Gastrocnemius medialis (tissue), 4 donors: ENCODE measurements at regions not wholly inside any gene's neighbourhood (a gene's known extent, or its start where the extent isn't known, plus 50 kb on each side); places are given as distances from the start of the nearest gene placed in this dataset.

ENCODE experiments used
- ATAC-seq, 2 donors: fragments of 150-250 bp; one replicate each; pipeline ENCODE4 v1.9.1; 2016
- DNase-seq, 2 donors: peaks; one replicate each; pipeline ENCODE4 v3.0.0-alpha.2; 2019
- H3K27ac ChIP-seq, 4 donors: fragments of 200-600 bp; sonication (generic); 1 replicate in 1 of 4; 2 replicates in 3 of 4; pipeline ENCODE4 v1.5.1; 2016 to 2018; ENCODE audit warnings: mild to moderate bottlenecking in 2 of 4, moderate library complexity in 1 of 4
- H3K27me3 ChIP-seq, 3 donors: fragments of 200-600 bp; sonication (generic) in 2 of 3; 1 replicate in 1 of 3; 2 replicates in 2 of 3; pipeline versions ENCODE4 v1.5.1 to v1.6.0; 2016 to 2019; ENCODE audit warnings: mild to moderate bottlenecking in 1 of 3, moderate library complexity in 1 of 3
- H3K36me3 ChIP-seq, 2 donors: fragments of 200-600 bp; sonication (generic) in 1 of 2; one replicate each; pipeline ENCODE4 v1.5.1; 2017 to 2018
- H3K4me1 ChIP-seq, 2 donors: fragments of 200-600 bp; sonication (generic) in 1 of 2; one replicate each; pipeline ENCODE4 v1.5.1; 2016 to 2017; ENCODE audit warnings: mild to moderate bottlenecking in 2 of 2
- H3K4me3 ChIP-seq, 4 donors: fragments of 200-600 bp; sonication (generic) in 3 of 4; 1 replicate in 1 of 4; 2 replicates in 3 of 4; pipeline ENCODE4 v1.5.1; 2016 to 2019; ENCODE audit warnings: mild to moderate bottlenecking in 2 of 4
- H3K9me3 ChIP-seq, 3 donors: fragments of 200-600 bp; sonication (generic) in 2 of 3; 1 replicate in 1 of 3; 2 replicates in 2 of 3; pipeline ENCODE4 v1.5.1; 2016 to 2019
- CTCF ChIP-seq, 5 experiments: fragments of 450-650 bp in 3 of 5; fragments of 200-600 bp in 2 of 5; sonication (generic) in 2 of 5; IDR thresholded peaks in 4 of 5; conservative IDR thresholded peaks in 1 of 5; 1 replicate in 4 of 5; 2 replicates in 1 of 5; pipeline ENCODE4 v1.5.1; 2016 to 2019; ENCODE audit warnings: antibody characterized with exemption in 5 of 5, mild to moderate bottlenecking in 3 of 5, moderate library complexity in 3 of 5
- POLR2A ChIP-seq, 2 donors: fragments of 450-650 bp; IDR thresholded peaks; one replicate each; pipeline ENCODE4 v1.6.1; 2017; ENCODE audit warnings: antibody characterized with exemption in 2 of 2, mild to moderate bottlenecking in 2 of 2, moderate library complexity in 2 of 2
- in situ Hi-C, 4 donors: fragments of 200-750 bp; cut with MboI; loops; one replicate each; pipeline versions ENCODE4 v1.15.0 to v1.8.0; 2017; ENCODE audit warnings: low sequenced_read_pairs in 4 of 4
- intact Hi-C: fragments of 100-400 bp; cut with DNase I; formaldehyde crosslinking; loops from one replicate; pipeline ENCODE4 v1.15.1; 2023; ENCODE audit warnings: low total_unique reads

- Histone ChIP-seq H3K27me3 (no peaks in the 10 kb centered on the region), H3K4me3 (no peak overlapping the region), H3K9me3 (no peaks in the 10 kb centered on the region), H3K27ac (no peak overlapping the region), H3K4me1 (no peaks in the 10 kb centered on the region), H3K36me3 (no peaks in the 10 kb centered on the region)
- in situ Hi-C loops, result no loop called here
- ATAC-seq (no peak), DNase-seq (no peak)
- intact Hi-C loops, result no loop called here
- TF ChIP-seq POLR2A (IDR thresholded peaks at IDR 0.05) (no peak), CTCF (IDR thresholded peaks at IDR 0.05 in 4 of 5, conservative IDR thresholded peaks at IDR 0.05 in 1 of 5) (no peak)
Observed at GRCh38 chr18:73879328-73879727, 268.3 kb downstream of the FBXO15 start.

- Histone ChIP-seq H3K9me3 (no peaks in the 10 kb centered on the region), H3K4me3 (no peak overlapping the region), H3K36me3 (no peaks in the 10 kb centered on the region), H3K27me3 (no peaks in the 10 kb centered on the region), H3K4me1 (no peaks in the 10 kb centered on the region), H3K27ac (no peak overlapping the region)
- DNase-seq (no peak), ATAC-seq (no peak)
- TF ChIP-seq CTCF (IDR thresholded peaks at IDR 0.05 in 4 of 5, conservative IDR thresholded peaks at IDR 0.05 in 1 of 5) (no peak), POLR2A (IDR thresholded peaks at IDR 0.05) (no peak)
- in situ Hi-C loops (no loop called here), intact Hi-C loops (no loop called here)
Observed at GRCh38 chr18:73869182-73869581, 278.5 kb downstream of the FBXO15 start.

GRCh38 chr18:73861771-73862170, 285.9 kb downstream of the FBXO15 start:
- no peaks in the 10 kb centered on the region for H3K36me3 ChIP-seq
- ATAC-seq, result no peak
- no peaks in the 10 kb centered on the region for H3K27me3 ChIP-seq
- in situ Hi-C loops (no loop called here), intact Hi-C loops (no loop called here)
- H3K27ac ChIP-seq, result no peak overlapping the region
- no peaks in the 10 kb centered on the region for H3K4me1 ChIP-seq
- TF ChIP-seq POLR2A (IDR thresholded peaks at IDR 0.05) (no peak), CTCF (IDR thresholded peaks at IDR 0.05 in 4 of 5, conservative IDR thresholded peaks at IDR 0.05 in 1 of 5) (no peak)
- no peak overlapping the region for H3K4me3 ChIP-seq
- no peaks in the 10 kb centered on the region for H3K9me3 ChIP-seq
- no peak for DNase-seq

- no peaks in the 10 kb centered on the region for H3K9me3 ChIP-seq
- TF ChIP-seq POLR2A (IDR thresholded peaks at IDR 0.05), result no peak
- no peaks in the 10 kb centered on the region for H3K36me3 ChIP-seq
- H3K4me3 ChIP-seq, result no peak overlapping the region
- H3K4me1 ChIP-seq, result no peaks in the 10 kb centered on the region
- intact Hi-C loops, result no loop called here
- H3K27me3 ChIP-seq, result no peaks in the 10 kb centered on the region
- in situ Hi-C loops, result no loop called here
- H3K27ac ChIP-seq, result no peak overlapping the region
- no peak for DNase-seq
- ATAC-seq, result no peak
Observed at GRCh38 chr18:73859837-73860397, 287.7 kb downstream of the FBXO15 start.

GRCh38 chr18:73852789-73853549, 294.7 kb downstream of the FBXO15 start:
- Histone ChIP-seq H3K27ac (no peak overlapping the region), H3K9me3 (no peaks in the 10 kb centered on the region), H3K4me1 (no peaks in the 10 kb centered on the region), H3K4me3 (no peak overlapping the region), H3K27me3 (no peaks in the 10 kb centered on the region), H3K36me3 (no peaks in the 10 kb centered on the region)
- in situ Hi-C loops, result no loop called here
- no peak for TF ChIP-seq POLR2A (IDR thresholded peaks at IDR 0.05)
- TF ChIP-seq CTCF (IDR thresholded peaks at IDR 0.05 in 4 of 5, conservative IDR thresholded peaks at IDR 0.05 in 1 of 5), result no peak
- intact Hi-C loops, result no loop called here
- DNase-seq, result no peak
- ATAC-seq, result no peak
